HS-27A (cell line): ENCODE measurements at regions not wholly inside any gene's neighbourhood (a gene's known extent, or its start where the extent isn't known, plus 50 kb on each side); places are given as distances from the start of the nearest gene placed in this dataset.

Experiments
- DNase-seq: peaks from one replicate; pipeline ENCODE4 v3.0.0-alpha.2; 2012; ENCODE audit warnings: low read depth, missing footprints

DNA sequence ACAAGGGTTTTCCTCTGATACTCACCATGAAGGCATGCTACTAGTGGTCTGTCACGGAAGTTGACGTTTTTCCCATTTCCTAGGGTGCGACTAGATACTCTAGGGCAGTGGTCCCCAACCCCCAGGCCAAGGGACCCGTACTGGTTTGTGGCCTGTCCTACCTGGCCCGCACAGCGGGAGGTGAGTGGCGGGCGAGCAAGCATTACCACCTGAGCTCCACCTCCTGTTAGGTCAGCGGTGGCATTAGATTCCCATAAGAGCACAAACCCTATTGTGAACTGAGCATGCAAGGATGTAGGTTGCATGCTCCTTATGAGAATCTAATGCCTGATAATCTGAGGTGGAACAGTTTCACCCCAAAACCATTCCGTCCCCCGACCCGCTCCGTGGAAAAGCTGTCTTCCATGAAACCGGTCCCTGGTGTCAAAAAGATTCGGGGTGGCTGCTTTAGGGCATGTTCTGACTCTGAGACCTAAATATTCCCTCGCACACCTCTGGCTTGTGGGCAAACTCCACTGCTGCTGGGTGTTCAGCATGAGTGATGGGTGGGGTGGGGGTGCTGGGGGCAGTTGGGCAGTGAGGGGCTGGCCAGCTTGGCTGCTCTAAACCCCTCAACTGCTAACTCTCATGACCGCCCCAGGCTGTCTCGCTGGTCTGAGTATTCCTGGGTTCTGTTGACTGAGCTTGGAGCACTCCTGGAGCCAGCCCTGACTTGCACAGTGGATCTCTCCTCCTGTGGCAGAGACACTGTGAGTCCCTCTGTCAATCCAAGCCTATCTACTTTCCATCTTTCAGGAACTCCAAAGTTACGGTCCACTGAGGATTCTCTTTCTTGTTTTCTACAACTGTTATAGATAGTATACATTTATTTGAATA lies 78.3 kb upstream of the NEK6 start:
- DNase-seq: no peak

- no peak for DNase-seq
Measured at GRCh38 chr9:124180557-124180956, 77.2 kb upstream of the NEK6 start.

GRCh38 chr9:124182741-124183140 lies 75.0 kb upstream of the NEK6 start:
- DNase-seq: no peak

- no peak for DNase-seq
Measured at GRCh38 chr9:124183772-124184171, 74.0 kb upstream of the NEK6 start.

GRCh38 chr9:124185413-124185812 lies 72.3 kb upstream of the NEK6 start:
- DNase-seq: no peak

DNA sequence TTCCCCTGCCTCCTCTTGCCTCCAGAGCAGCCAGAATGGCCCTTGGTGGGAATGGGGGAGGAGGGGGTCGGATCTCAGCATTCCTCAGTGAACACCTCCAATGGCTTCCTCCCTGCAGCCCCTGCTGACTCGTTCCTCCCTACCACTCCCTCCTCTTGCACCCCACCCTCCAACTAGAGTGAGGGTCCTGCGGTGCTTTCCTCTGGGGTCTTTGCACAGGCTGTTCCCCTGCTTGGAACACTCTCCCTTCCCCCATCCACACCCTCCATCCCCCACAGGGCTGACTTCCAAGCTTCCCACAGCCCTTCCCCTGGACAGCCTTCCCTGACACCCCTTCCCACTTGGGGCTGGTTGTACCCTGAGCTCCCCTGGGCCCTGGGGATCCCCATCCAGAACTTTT lies 70.4 kb upstream of the NEK6 start:
- DNase-seq: no peak

- no peak for DNase-seq
Measured at GRCh38 chr9:124188331-124189110, 69.2 kb upstream of the NEK6 start.

DNA sequence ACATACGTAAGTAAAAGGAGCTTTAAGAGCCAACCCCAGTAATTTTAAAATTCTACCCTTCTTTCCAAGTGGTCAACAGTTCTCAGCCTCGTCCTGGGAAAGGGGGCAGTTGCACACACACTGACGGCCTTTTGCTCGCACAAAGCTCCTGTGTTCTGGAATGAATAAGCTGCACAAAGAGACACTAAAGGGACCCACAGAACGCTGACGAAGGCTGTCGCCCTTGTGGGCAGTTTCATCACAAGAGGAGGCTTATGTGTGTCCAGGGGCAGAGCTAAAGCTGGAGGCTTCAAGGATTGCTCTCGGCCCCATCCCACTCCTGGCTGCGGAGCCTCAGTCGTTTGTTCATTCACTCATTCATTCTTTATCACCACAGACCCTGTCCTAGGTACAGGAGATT lies 67.0 kb upstream of the NEK6 start:
- DNase-seq: no peak

GRCh38 chr9:124191691-124192395 lies 65.9 kb upstream of the NEK6 start:
- no peak for DNase-seq

DNA sequence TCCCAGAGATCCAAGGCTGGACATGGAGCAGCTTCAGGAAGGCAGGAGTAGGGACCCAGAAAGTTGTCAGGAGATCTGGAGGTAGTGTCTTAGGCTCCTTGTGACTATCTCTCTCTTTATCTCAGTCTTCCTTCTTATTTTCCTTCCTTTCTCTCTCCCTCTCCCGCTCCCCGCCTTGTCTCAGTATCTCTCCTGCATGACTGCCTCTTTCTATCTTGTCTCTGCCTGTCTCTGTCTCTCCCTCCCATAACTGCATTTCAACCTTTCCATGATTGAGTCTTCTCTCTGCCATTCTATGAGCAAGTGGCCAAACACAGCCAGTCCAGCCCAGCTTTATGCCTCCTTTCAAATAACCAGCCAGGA lies 61.0 kb upstream of the NEK6 start:
- DNase-seq: no peak

GRCh38 chr9:124197177-124198095 lies 60.3 kb upstream of the NEK6 start:
- DNase-seq: no peak

- no peak for DNase-seq
Measured at GRCh38 chr9:124198331-124198730, 59.4 kb upstream of the NEK6 start.

GRCh38 chr9:124198948-124199347 lies 58.8 kb upstream of the NEK6 start:
- no peak for DNase-seq

DNA sequence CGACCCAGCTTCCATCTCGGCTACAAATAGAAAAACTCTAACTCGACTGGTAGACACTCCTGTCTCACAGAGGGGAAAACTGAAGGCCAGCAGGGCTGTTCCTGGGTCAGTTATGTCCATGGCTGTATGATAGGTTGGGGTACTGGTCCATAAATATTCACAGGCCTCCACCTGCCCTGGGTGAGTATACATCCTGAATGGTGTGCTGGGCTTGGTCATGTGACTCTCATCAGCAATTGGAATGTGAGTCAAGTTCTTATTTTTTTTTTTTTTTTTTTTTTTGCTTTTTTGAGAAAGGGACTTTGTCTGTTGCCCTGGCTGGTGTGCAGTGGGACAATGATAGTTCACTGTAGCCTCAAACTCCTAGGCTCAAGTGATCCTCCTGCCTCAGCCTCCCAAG lies 58.3 kb upstream of the NEK6 start:
- DNase-seq: no peak

GRCh38 chr9:124202447-124202971 lies 55.2 kb upstream of the NEK6 start:
- no peak for DNase-seq

- DNase-seq: no peak
Measured at GRCh38 chr9:124205686-124206352, 51.9 kb upstream of the NEK6 start.

GRCh38 chr9:124206391-124206790 lies 51.4 kb upstream of the NEK6 start:
- DNase-seq: no peak
